Endodermal cell (in vitro differentiated cells): ENCODE measurements at regions not wholly inside any gene's neighbourhood (a gene's known extent, or its start where the extent isn't known, plus 50 kb on each side); places are given as distances from the start of the nearest gene placed in this dataset.

ENCODE experiments used
- DNase-seq: peaks from one replicate; pipeline ENCODE4 v3.0.0-alpha.2; 2017
- H3K27ac ChIP-seq: 2 replicates; pipeline ENCODE4 v1.5.1; 2013; ENCODE audit warnings: mild to moderate bottlenecking, low read depth, low read length, moderate library complexity
- H3K27me3 ChIP-seq: 2 replicates; pipeline ENCODE4 v1.6.1; 2013; ENCODE audit warnings: mild to moderate bottlenecking, low read length, moderate library complexity; ENCODE audit not compliant: insufficient read depth, control insufficient read depth, poor library complexity, severe bottlenecking
- H3K36me3 ChIP-seq: 2 replicates; pipeline ENCODE4 v1.7.0; 2013; ENCODE audit warnings: mild to moderate bottlenecking, low read length, moderate library complexity; ENCODE audit not compliant: control insufficient read depth, insufficient read depth
- H3K4me1 ChIP-seq: one replicate; pipeline ENCODE4 v1.7.0; 2013; ENCODE audit warnings: low read length; ENCODE audit not compliant: control insufficient read depth, insufficient read depth
- H3K4me3 ChIP-seq: 2 replicates; pipeline ENCODE4 v1.5.1; 2013; ENCODE audit warnings: mild to moderate bottlenecking, low read length, moderate library complexity
- H3K9ac ChIP-seq: 2 replicates; pipeline ENCODE4 v1.6.1; 2013; ENCODE audit warnings: mild to moderate bottlenecking, low read length, moderate library complexity; ENCODE audit not compliant: poor library complexity, severe bottlenecking; ENCODE audit errors: extremely low read depth
- H3K9me3 ChIP-seq: 2 replicates; pipeline ENCODE4 v1.6.1; 2013; ENCODE audit warnings: mild to moderate bottlenecking, low read length, moderate library complexity; ENCODE audit not compliant: control insufficient read depth
- H3K27ac Mint-ChIP-seq: 2 replicates; pipeline ENCODE4 v1.8.0; 2020; ENCODE audit warnings: mixed read lengths
- H3K27me3 Mint-ChIP-seq: 2 replicates; pipeline ENCODE4 v1.8.0; 2021; ENCODE audit warnings: mild to moderate bottlenecking, mixed read lengths; ENCODE audit not compliant: insufficient read depth
- H3K36me3 Mint-ChIP-seq: 2 replicates; pipeline ENCODE4 v1.8.0; 2020; ENCODE audit warnings: low read depth, mixed read lengths
- H3K4me1 Mint-ChIP-seq: 2 replicates; pipeline ENCODE4 v1.8.0; 2020; ENCODE audit warnings: mixed read lengths
- H3K4me3 Mint-ChIP-seq: 2 replicates; pipeline ENCODE4 v1.8.0; 2020; ENCODE audit warnings: mild to moderate bottlenecking, moderate library complexity, mixed read lengths
- H3K9me3 Mint-ChIP-seq: 2 replicates; pipeline ENCODE4 v1.8.0; 2020; ENCODE audit warnings: mild to moderate bottlenecking, mixed read lengths
- WGBS, 2 experiments: methylation state at CpG; one replicate each; pipeline versions ENCODE4 v1.1.5 to v1.1.7; 2013; ENCODE audit warnings: missing lambda C conversion rate in 2 of 2, mixed read lengths in 1 of 2; ENCODE audit not compliant: insufficient coverage in 1 of 2, insufficient read length in 1 of 2; 5-methylcytosine and 5-hydroxymethylcytosine counted together
- TF ChIP-seq, protein P1 (sequence below): fragments of 200-600 bp; sonication (generic); conservative IDR thresholded peaks from 2 replicates; pipeline ENCODE4 v1.5.0; 2021; ENCODE audit warnings: antibody characterized with exemption, mild to moderate bottlenecking

DNA sequence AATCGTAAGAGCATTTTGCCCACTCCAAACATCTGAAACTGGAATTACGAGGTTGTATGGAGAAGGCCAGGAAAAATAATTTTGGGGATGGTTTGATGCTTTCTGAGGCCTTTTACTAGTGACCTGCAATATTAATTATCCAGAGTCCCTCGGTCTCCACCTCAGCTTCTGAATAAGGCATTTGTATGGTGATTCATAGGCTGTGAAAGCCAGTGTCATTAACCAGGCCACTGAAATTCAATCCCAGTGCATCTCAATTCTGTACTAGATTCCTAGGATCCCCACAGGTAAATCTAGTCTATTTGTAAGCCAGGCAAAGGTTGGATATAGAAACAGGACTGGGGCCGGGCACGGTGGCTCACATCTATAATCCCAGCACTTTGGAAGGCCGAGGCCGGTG is 135.4 kb upstream of the RBPJ start:
- WGBS, 2 experiments, result 90 to 98% methylated on average over 4 to 7 of the region's 7 CpGs
- Histone ChIP-seq H3K27me3 (no peaks in the 10 kb centered on the region), H3K9ac (no peak overlapping the region), H3K27ac (no peak overlapping the region), H3K9me3 (no peaks in the 10 kb centered on the region), H3K36me3 (no peaks in the 10 kb centered on the region), H3K4me3 (no peak overlapping the region), H3K4me1 (no peaks in the 10 kb centered on the region)
- H3K9me3 Mint-ChIP-seq, result no peaks in the 10 kb centered on the region
- H3K36me3 Mint-ChIP-seq, result no peaks in the 10 kb centered on the region
- no peaks in the 10 kb centered on the region for H3K27me3 Mint-ChIP-seq
- H3K4me1 Mint-ChIP-seq, result peaks cover 2% of the 10 kb centered on the region
- no peak for DNase-seq
- H3K27ac Mint-ChIP-seq, result no peak overlapping the region
- H3K4me3 Mint-ChIP-seq, result no peak overlapping the region
- TF ChIP-seq, protein P1, sequence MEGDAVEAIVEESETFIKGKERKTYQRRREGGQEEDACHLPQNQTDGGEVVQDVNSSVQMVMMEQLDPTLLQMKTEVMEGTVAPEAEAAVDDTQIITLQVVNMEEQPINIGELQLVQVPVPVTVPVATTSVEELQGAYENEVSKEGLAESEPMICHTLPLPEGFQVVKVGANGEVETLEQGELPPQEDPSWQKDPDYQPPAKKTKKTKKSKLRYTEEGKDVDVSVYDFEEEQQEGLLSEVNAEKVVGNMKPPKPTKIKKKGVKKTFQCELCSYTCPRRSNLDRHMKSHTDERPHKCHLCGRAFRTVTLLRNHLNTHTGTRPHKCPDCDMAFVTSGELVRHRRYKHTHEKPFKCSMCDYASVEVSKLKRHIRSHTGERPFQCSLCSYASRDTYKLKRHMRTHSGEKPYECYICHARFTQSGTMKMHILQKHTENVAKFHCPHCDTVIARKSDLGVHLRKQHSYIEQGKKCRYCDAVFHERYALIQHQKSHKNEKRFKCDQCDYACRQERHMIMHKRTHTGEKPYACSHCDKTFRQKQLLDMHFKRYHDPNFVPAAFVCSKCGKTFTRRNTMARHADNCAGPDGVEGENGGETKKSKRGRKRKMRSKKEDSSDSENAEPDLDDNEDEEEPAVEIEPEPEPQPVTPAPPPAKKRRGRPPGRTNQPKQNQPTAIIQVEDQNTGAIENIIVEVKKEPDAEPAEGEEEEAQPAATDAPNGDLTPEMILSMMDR, result no peak

DNA sequence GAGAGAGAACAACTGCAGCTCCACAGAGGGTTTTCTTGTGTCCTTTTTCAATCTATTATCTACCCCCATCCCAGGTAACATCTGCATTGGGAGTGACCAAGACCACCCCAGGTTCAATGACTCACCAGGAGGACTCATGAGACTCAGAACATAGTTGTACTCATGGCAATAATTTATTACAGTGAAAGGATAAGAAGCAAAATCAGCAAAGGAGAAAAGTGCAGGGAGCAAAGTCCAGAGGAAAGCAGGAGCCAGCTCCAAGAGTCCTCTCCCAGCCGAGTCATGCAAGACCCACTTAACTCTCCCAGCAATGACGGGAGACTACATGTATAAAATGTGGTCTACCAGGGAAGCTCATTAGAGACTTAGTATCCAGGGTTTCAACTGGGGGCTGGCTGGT is 129.5 kb upstream of the RBPJ start:
- Mint-ChIP-seq H3K4me3 (no peak overlapping the region), H3K4me1 (peaks cover 2% of the 10 kb centered on the region), H3K27ac (no peak overlapping the region), H3K27me3 (no peaks in the 10 kb centered on the region), H3K36me3 (no peaks in the 10 kb centered on the region), H3K9me3 (no peaks in the 10 kb centered on the region)
- TF ChIP-seq, protein P1, result no peak
- 91 to 100% methylated on average over 1 to 2 of the region's 2 CpGs for WGBS, 2 experiments
- no peaks in the 10 kb centered on the region for H3K4me1 ChIP-seq
- H3K9me3 ChIP-seq, result no peaks in the 10 kb centered on the region
- no peak overlapping the region for H3K9ac ChIP-seq
- no peaks in the 10 kb centered on the region for H3K36me3 ChIP-seq
- H3K27me3 ChIP-seq, result no peaks in the 10 kb centered on the region
- H3K27ac ChIP-seq, result no peak overlapping the region
- DNase-seq, result no peak
- no peak overlapping the region for H3K4me3 ChIP-seq

DNA sequence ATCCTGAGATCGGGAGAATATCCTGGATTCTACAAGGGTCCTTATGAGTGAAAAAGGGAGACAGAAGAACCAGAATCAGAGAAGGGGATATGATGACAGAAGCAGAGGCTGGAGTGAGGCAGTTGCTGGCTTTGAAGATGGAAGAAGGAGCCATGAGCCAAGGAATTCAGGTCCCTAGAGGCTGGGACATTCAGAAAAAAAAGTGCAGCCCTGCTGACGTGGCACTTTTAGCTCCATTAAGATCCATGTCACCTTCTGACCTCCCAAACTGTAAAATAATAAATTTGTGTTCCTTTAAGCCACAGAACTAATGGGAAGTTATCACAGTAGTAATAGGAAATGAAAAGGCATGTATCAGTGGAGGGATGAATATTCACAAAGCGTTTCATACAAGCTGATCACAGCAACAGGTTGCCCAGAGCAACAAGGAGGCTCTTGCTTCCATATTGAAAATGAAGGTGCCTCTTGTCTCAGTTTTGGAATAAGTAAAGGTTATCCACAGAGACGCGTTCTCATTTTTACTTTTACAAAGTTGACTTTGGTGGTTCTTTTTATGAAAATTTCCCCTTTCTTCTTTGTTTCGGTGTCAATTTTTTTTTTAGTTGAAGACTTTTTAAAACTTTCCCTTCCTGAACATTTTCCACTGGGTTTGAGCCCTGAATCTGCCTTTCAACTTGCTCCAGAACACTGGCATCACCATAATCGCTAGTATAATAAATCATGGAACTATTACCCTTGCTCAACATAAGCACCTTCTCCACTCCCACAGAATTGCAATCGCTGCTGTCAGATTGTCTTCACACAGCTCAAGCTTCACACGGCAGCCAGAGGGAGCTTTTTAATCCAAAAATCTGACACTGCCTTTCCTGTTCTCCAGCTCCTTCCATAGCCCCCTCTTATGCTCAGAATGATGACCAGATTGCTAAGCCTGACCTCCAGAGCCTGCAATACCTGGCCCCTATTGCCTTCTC is 127.6 kb upstream of the RBPJ start:
- no peak overlapping the region for H3K27ac Mint-ChIP-seq

More for the DNA sequence above, 127.6 kb upstream of the RBPJ start:
- Histone ChIP-seq H3K4me1 (no peaks in the 10 kb centered on the region), H3K36me3 (no peaks in the 10 kb centered on the region), H3K4me3 (no peak overlapping the region), H3K27ac (no peak overlapping the region), H3K9ac (no peak overlapping the region), H3K27me3 (no peaks in the 10 kb centered on the region), H3K9me3 (no peaks in the 10 kb centered on the region)
- Mint-ChIP-seq H3K27me3 (no peaks in the 10 kb centered on the region), H3K36me3 (no peaks in the 10 kb centered on the region), H3K4me3 (no peak overlapping the region), H3K9me3 (no peaks in the 10 kb centered on the region), H3K4me1 (peaks cover 2% of the 10 kb centered on the region)
- no peak for DNase-seq
- 83 to 90% methylated on average over 9 of the region's 9 CpGs for WGBS, 2 experiments
- TF ChIP-seq, protein P1, result no peak
